RWPE2 (cell line): ENCODE measurements at regions not wholly inside any gene's neighbourhood (a gene's known extent, or its start where the extent isn't known, plus 50 kb on each side); places are given as distances from the start of the nearest gene placed in this dataset.
"Not testable (repeated sequence)": the region's sequence is repeated elsewhere in the genome, so short reads cannot be mapped to it uniquely, and the experiment has no call there.

Experiments
- ATAC-seq: fragments of 200-7000 bp; cut with Tn5 transposase; 3 replicates; pipeline ENCODE4 v1.9.1; 2021; ENCODE audit warnings: low read depth
- DNase-seq: peaks from one replicate; pipeline ENCODE4 v3.0.0-alpha.2; 2020; ENCODE audit warnings: low spot score
- H3K27ac ChIP-seq: fragments of 450-650 bp; 2 replicates; pipeline ENCODE4 v1.5.1; 2017; ENCODE audit warnings: mild to moderate bottlenecking; ENCODE audit not compliant: poor library complexity, severe bottlenecking
- H3K27me3 ChIP-seq: fragments of 250-450 bp; sonication (Bioruptor Pico); 2 replicates; pipeline ENCODE4 v1.5.1; 2021; ENCODE audit warnings: mild to moderate bottlenecking, moderate library complexity; ENCODE audit not compliant: insufficient read depth, poor library complexity, severe bottlenecking
- H3K36me3 ChIP-seq: fragments of 250-450 bp; sonication (Bioruptor Pico); 2 replicates; pipeline ENCODE4 v1.5.1; 2020; ENCODE audit warnings: low read depth, mild to moderate bottlenecking, moderate library complexity
- H3K4me1 ChIP-seq: fragments of 250-450 bp; sonication (Bioruptor Pico); 2 replicates; pipeline ENCODE4 v1.5.1; 2021; ENCODE audit warnings: mild to moderate bottlenecking, moderate library complexity; ENCODE audit not compliant: insufficient read depth, poor library complexity, severe bottlenecking
- H3K4me3 ChIP-seq: fragments of 250-450 bp; sonication (Bioruptor Pico); 2 replicates; pipeline ENCODE4 v1.5.1; 2021; ENCODE audit warnings: mild to moderate bottlenecking, moderate library complexity; ENCODE audit not compliant: severe bottlenecking
- H3K9me3 ChIP-seq: fragments of 250-450 bp; sonication (Bioruptor Pico); 2 replicates; pipeline ENCODE4 v1.5.1; 2021; ENCODE audit warnings: mild to moderate bottlenecking, moderate library complexity; ENCODE audit not compliant: severe bottlenecking
- CTCF ChIP-seq: fragments of 450-650 bp; IDR thresholded peaks from one replicate; pipeline ENCODE4 v1.5.1; 2017; ENCODE audit warnings: mild to moderate bottlenecking, moderate library complexity; ENCODE audit not compliant: poor library complexity, severe bottlenecking

GRCh38 chr9:13032585-13032984 is 246.9 kb downstream of the MPDZ start:
- no peaks in the 10 kb centered on the region for H3K4me1 ChIP-seq
- DNase-seq, result no peak
- H3K4me3 ChIP-seq, result no peak overlapping the region
- no peak for TF ChIP-seq CTCF
- H3K9me3 ChIP-seq, result no peaks in the 10 kb centered on the region
- ATAC-seq, result no peak
- H3K27ac ChIP-seq, result no peak overlapping the region
- no peaks in the 10 kb centered on the region for H3K36me3 ChIP-seq
- no peaks in the 10 kb centered on the region for H3K27me3 ChIP-seq

- peak overlapping the region; percentile 11 for H3K27ac ChIP-seq
- peak; percentile 92 for TF ChIP-seq CTCF
- H3K36me3 ChIP-seq, result no peaks in the 10 kb centered on the region
- ATAC-seq (peak; percentile 79), DNase-seq (no peak)
- no peaks in the 10 kb centered on the region for H3K27me3 ChIP-seq
- no peaks in the 10 kb centered on the region for H3K4me1 ChIP-seq
- no peak overlapping the region for H3K4me3 ChIP-seq
- H3K9me3 ChIP-seq, result no peaks in the 10 kb centered on the region
Measured at GRCh38 chr9:13033959-13034693, 245.4 kb downstream of the MPDZ start.

- Histone ChIP-seq H3K27me3 (no peaks in the 10 kb centered on the region), H3K27ac (peak overlapping the region; percentile 11), H3K9me3 (no peaks in the 10 kb centered on the region), H3K4me3 (no peak overlapping the region), H3K4me1 (no peaks in the 10 kb centered on the region), H3K36me3 (no peaks in the 10 kb centered on the region)
- TF ChIP-seq CTCF, result no peak
- ATAC-seq, result no peak
- DNase-seq, result no peak
Measured at GRCh38 chr9:13034694-13035002, 244.8 kb downstream of the MPDZ start.

- no peaks in the 10 kb centered on the region for H3K4me1 ChIP-seq
- no peak for TF ChIP-seq CTCF
- H3K27ac ChIP-seq, result no peak overlapping the region
- ATAC-seq (no peak), DNase-seq (no peak)
- H3K4me3 ChIP-seq, result no peak overlapping the region
- no peaks in the 10 kb centered on the region for H3K36me3 ChIP-seq
- no peaks in the 10 kb centered on the region for H3K9me3 ChIP-seq
- H3K27me3 ChIP-seq, result no peaks in the 10 kb centered on the region
Measured at GRCh38 chr9:13035822-13036221, 243.7 kb downstream of the MPDZ start.

- not testable (repeated sequence) for DNase-seq, H3K36me3 ChIP-seq, H3K4me1 ChIP-seq, H3K9me3 ChIP-seq, H3K27me3 ChIP-seq, ATAC-seq, H3K27ac ChIP-seq, H3K4me3 ChIP-seq
Measured at GRCh38 chr9:13037808-13038207, 241.7 kb downstream of the MPDZ start.
